ENCODE measurements at regions not wholly inside any gene's neighbourhood (a gene's known extent, or its start where the extent isn't known, plus 50 kb on each side); places are given as distances from the start of the nearest gene placed in this dataset.

- no peak overlapping the region for H3K4me3 ChIP-seq (ENCODE audit: low read depth, low read length)
- no peaks in the 10 kb centered on the region for H3K36me3 ChIP-seq (ENCODE audit: control insufficient read depth, insufficient read depth, low read length)
Observed at GRCh38 chr13:72435251-72435650, 292.2 kb downstream of the MZT1 start.

GRCh38 chr13:72431981-72432682, 295.3 kb downstream of the MZT1 start:
- H3K4me1 ChIP-seq (ENCODE audit: control insufficient read depth, insufficient read depth, low read length): peaks cover 17% of the 10 kb centered on the region
- no peaks in the 10 kb centered on the region for H3K36me3 ChIP-seq (ENCODE audit: control insufficient read depth, insufficient read depth, low read length)
- no peaks in the 10 kb centered on the region for H3K27me3 ChIP-seq (ENCODE audit: control insufficient read depth, insufficient read depth, low read length)
- H3K9ac ChIP-seq (ENCODE audit: low read depth, low read length): no peak overlapping the region
- H3K4me3 ChIP-seq (ENCODE audit: low read depth, low read length): no peak overlapping the region
- H3K9me3 ChIP-seq (ENCODE audit: control insufficient read depth, insufficient read depth, low read length): no peaks in the 10 kb centered on the region

More at GRCh38 chr13:72435251-72435650, 292.2 kb downstream of the MZT1 start:
- peaks cover 17% of the 10 kb centered on the region for H3K4me1 ChIP-seq (ENCODE audit: control insufficient read depth, insufficient read depth, low read length)
- H3K27me3 ChIP-seq (ENCODE audit: control insufficient read depth, insufficient read depth, low read length): no peaks in the 10 kb centered on the region
- H3K9me3 ChIP-seq (ENCODE audit: control insufficient read depth, insufficient read depth, low read length): no peaks in the 10 kb centered on the region
- no peak overlapping the region for H3K9ac ChIP-seq (ENCODE audit: low read depth, low read length)

- Histone ChIP-seq H3K9me3 (ENCODE audit: control insufficient read depth, insufficient read depth, low read length) (no peaks in the 10 kb centered on the region), H3K9ac (ENCODE audit: low read depth, low read length) (no peak overlapping the region), H3K4me3 (ENCODE audit: low read depth, low read length) (no peak overlapping the region), H3K27me3 (ENCODE audit: control insufficient read depth, insufficient read depth, low read length) (no peaks in the 10 kb centered on the region), H3K36me3 (ENCODE audit: control insufficient read depth, insufficient read depth, low read length) (no peaks in the 10 kb centered on the region), H3K4me1 (ENCODE audit: control insufficient read depth, insufficient read depth, low read length) (peaks cover 17% of the 10 kb centered on the region)
Observed at GRCh38 chr13:72430923-72431322, 296.5 kb downstream of the MZT1 start.

GRCh38 chr13:72427757-72428528, 299.5 kb downstream of the MZT1 start:
- H3K9ac ChIP-seq (ENCODE audit: low read depth, low read length): no peak overlapping the region
- H3K4me3 ChIP-seq (ENCODE audit: low read depth, low read length): no peak overlapping the region
- H3K36me3 ChIP-seq (ENCODE audit: control insufficient read depth, insufficient read depth, low read length): no peaks in the 10 kb centered on the region
- no peaks in the 10 kb centered on the region for H3K9me3 ChIP-seq (ENCODE audit: control insufficient read depth, insufficient read depth, low read length)
- no peaks in the 10 kb centered on the region for H3K27me3 ChIP-seq (ENCODE audit: control insufficient read depth, insufficient read depth, low read length)
- peaks cover 17% of the 10 kb centered on the region for H3K4me1 ChIP-seq (ENCODE audit: control insufficient read depth, insufficient read depth, low read length)

- H3K9me3 ChIP-seq (ENCODE audit: control insufficient read depth, insufficient read depth, low read length): no peaks in the 10 kb centered on the region
- no peaks in the 10 kb centered on the region for H3K4me1 ChIP-seq (ENCODE audit: control insufficient read depth, insufficient read depth, low read length)
- no peak overlapping the region for H3K9ac ChIP-seq (ENCODE audit: low read depth, low read length)
- no peak overlapping the region for H3K4me3 ChIP-seq (ENCODE audit: low read depth, low read length)
- H3K27me3 ChIP-seq (ENCODE audit: control insufficient read depth, insufficient read depth, low read length): no peaks in the 10 kb centered on the region
- no peaks in the 10 kb centered on the region for H3K36me3 ChIP-seq (ENCODE audit: control insufficient read depth, insufficient read depth, low read length)
Observed at GRCh38 chr13:72424059-72424458, 303.4 kb downstream of the MZT1 start.

GRCh38 chr13:72415817-72416216, 311.6 kb downstream of the MZT1 start:
- no peaks in the 10 kb centered on the region for H3K9me3 ChIP-seq (ENCODE audit: control insufficient read depth, insufficient read depth, low read length)
- H3K4me3 ChIP-seq (ENCODE audit: low read depth, low read length): no peak overlapping the region
- H3K9ac ChIP-seq (ENCODE audit: low read depth, low read length): no peak overlapping the region
- peaks cover 4% of the 10 kb centered on the region for H3K4me1 ChIP-seq (ENCODE audit: control insufficient read depth, insufficient read depth, low read length)
- no peaks in the 10 kb centered on the region for H3K36me3 ChIP-seq (ENCODE audit: control insufficient read depth, insufficient read depth, low read length)
- H3K27me3 ChIP-seq (ENCODE audit: control insufficient read depth, insufficient read depth, low read length): no peaks in the 10 kb centered on the region

GRCh38 chr13:72412481-72412880, 314.9 kb downstream of the MZT1 start:
- Histone ChIP-seq H3K9ac (ENCODE audit: low read depth, low read length) (no peak overlapping the region), H3K9me3 (ENCODE audit: control insufficient read depth, insufficient read depth, low read length) (no peaks in the 10 kb centered on the region), H3K27me3 (ENCODE audit: control insufficient read depth, insufficient read depth, low read length) (no peaks in the 10 kb centered on the region), H3K36me3 (ENCODE audit: control insufficient read depth, insufficient read depth, low read length) (no peaks in the 10 kb centered on the region), H3K4me3 (ENCODE audit: low read depth, low read length) (no peak overlapping the region), H3K4me1 (ENCODE audit: control insufficient read depth, insufficient read depth, low read length) (peaks cover 5% of the 10 kb centered on the region)

- Histone ChIP-seq H3K4me1 (ENCODE audit: control insufficient read depth, insufficient read depth, low read length) (no peaks in the 10 kb centered on the region), H3K9me3 (ENCODE audit: control insufficient read depth, insufficient read depth, low read length) (no peaks in the 10 kb centered on the region), H3K9ac (ENCODE audit: low read depth, low read length) (no peak overlapping the region), H3K27me3 (ENCODE audit: control insufficient read depth, insufficient read depth, low read length) (no peaks in the 10 kb centered on the region), H3K4me3 (ENCODE audit: low read depth, low read length) (no peak overlapping the region), H3K36me3 (ENCODE audit: control insufficient read depth, insufficient read depth, low read length) (no peaks in the 10 kb centered on the region)
Observed at GRCh38 chr13:72405441-72405840, 322.0 kb downstream of the MZT1 start.

GRCh38 chr13:72403396-72404010, 323.9 kb downstream of the MZT1 start:
- Histone ChIP-seq H3K27me3 (ENCODE audit: control insufficient read depth, insufficient read depth, low read length) (no peaks in the 10 kb centered on the region), H3K4me3 (ENCODE audit: low read depth, low read length) (no peak overlapping the region), H3K36me3 (ENCODE audit: control insufficient read depth, insufficient read depth, low read length) (no peaks in the 10 kb centered on the region), H3K9me3 (ENCODE audit: control insufficient read depth, insufficient read depth, low read length) (no peaks in the 10 kb centered on the region), H3K4me1 (ENCODE audit: control insufficient read depth, insufficient read depth, low read length) (no peaks in the 10 kb centered on the region), H3K9ac (ENCODE audit: low read depth, low read length) (no peak overlapping the region)

- no peaks in the 10 kb centered on the region for H3K27me3 ChIP-seq (ENCODE audit: control insufficient read depth, insufficient read depth, low read length)
- no peak overlapping the region for H3K4me3 ChIP-seq (ENCODE audit: low read depth, low read length)
- H3K36me3 ChIP-seq (ENCODE audit: control insufficient read depth, insufficient read depth, low read length): no peaks in the 10 kb centered on the region
- H3K4me1 ChIP-seq (ENCODE audit: control insufficient read depth, insufficient read depth, low read length): peaks cover 4% of the 10 kb centered on the region
- H3K9ac ChIP-seq (ENCODE audit: low read depth, low read length): no peak overlapping the region
- H3K9me3 ChIP-seq (ENCODE audit: control insufficient read depth, insufficient read depth, low read length): no peaks in the 10 kb centered on the region
Observed at GRCh38 chr13:72400856-72401255, 326.6 kb downstream of the MZT1 start.

GRCh38 chr13:72399351-72399750, 328.1 kb downstream of the MZT1 start:
- Histone ChIP-seq H3K27me3 (ENCODE audit: control insufficient read depth, insufficient read depth, low read length) (no peaks in the 10 kb centered on the region), H3K4me1 (ENCODE audit: control insufficient read depth, insufficient read depth, low read length) (peaks cover 4% of the 10 kb centered on the region)

GRCh38 chr13:72397265-72397664, 330.2 kb downstream of the MZT1 start:
- H3K9ac ChIP-seq (ENCODE audit: low read depth, low read length): no peak overlapping the region
- no peaks in the 10 kb centered on the region for H3K9me3 ChIP-seq (ENCODE audit: control insufficient read depth, insufficient read depth, low read length)
- no peaks in the 10 kb centered on the region for H3K36me3 ChIP-seq (ENCODE audit: control insufficient read depth, insufficient read depth, low read length)
- H3K4me3 ChIP-seq (ENCODE audit: low read depth, low read length): no peak overlapping the region
- no peaks in the 10 kb centered on the region for H3K27me3 ChIP-seq (ENCODE audit: control insufficient read depth, insufficient read depth, low read length)
- H3K4me1 ChIP-seq (ENCODE audit: control insufficient read depth, insufficient read depth, low read length): peaks cover 4% of the 10 kb centered on the region

More at GRCh38 chr13:72399351-72399750, 328.1 kb downstream of the MZT1 start:
- Histone ChIP-seq H3K36me3 (ENCODE audit: control insufficient read depth, insufficient read depth, low read length) (no peaks in the 10 kb centered on the region), H3K9me3 (ENCODE audit: control insufficient read depth, insufficient read depth, low read length) (no peaks in the 10 kb centered on the region), H3K4me3 (ENCODE audit: low read depth, low read length) (no peak overlapping the region), H3K9ac (ENCODE audit: low read depth, low read length) (no peak overlapping the region)

Measured in iPS-15b (cell line).